ENCODE measurements at regions not wholly inside any gene's neighbourhood (a gene's known extent, or its start where the extent isn't known, plus 50 kb on each side); places are given as distances from the start of the nearest gene placed in this dataset.

DNA sequence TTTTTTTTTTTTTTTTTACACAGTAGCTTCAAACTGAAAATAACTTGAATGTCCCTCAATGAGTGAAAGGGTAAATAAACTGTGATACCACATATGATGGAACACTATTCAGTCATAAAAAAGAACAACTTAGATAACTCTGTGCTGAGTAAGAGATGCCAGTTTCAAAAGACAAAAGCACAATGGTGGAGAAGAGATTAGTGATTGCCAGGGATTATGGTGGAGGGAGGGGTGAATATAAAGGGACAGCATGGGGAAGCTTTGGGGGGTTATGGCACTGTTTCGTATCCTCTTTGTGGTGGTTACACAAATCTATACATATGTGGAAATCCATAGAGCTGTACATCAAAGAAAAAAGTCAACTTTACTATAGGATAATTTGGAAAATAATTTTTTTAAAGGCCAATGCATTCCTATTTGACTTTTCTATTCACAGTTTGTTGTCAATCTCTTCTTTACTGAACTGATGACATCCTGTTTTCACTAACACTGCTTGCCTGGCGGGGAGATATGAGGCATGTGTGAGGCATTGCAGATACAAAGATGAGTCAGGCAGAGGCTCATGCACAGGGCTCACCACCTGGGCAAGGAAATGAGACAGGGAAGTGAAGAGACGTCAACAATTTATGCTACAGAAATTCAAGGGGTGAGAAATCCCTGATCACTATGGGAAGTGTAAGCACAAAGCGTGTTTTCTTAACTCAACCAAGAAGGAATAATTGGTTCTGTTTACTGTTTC, 302.7 kb downstream of the DUSP10 start:
- ATAC-seq (no peak), DNase-seq (ENCODE audit: missing footprints) (no peak)
- intact Hi-C loops (cut with DNase I), result loop anchor here (5.0 to 10.0 kb wide), 4 partner anchors 172 to 627 kb away; no protein-coding TSS in a partner anchor

DNA sequence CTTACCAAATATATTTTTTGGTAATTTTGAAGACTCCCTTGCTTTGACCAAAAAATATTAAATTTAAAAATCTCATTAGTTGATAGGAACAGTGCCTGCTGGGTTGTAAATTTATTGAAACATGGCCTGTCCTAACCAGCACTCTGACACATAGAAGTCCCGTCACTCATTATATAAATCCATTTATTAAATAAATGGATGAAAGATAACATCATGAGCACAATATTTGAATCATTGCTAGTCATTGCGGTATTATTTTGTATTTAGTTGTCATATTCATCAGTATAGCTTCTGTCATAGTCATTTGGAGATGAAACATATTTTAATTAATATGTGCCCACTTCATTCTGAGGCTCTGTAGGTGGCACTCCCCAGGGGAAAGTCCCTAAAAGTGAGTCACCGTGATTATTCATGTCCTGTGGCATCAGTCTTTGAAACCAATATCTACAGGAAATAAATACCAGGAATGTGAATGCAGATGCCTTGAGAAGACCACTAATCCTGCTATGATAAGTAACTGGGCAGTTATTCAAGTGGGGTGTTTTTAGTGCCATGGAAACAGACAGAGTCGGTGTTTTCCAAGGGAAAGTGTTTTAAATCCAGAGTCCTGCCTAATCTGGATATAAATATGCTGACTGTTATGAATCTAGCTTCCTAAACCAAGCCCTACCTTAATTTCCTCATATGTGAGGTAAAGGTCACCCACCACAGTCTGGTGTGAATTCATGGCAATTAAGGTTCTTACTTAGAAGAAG, 302.0 kb downstream of the DUSP10 start:
- intact Hi-C loops (cut with DNase I), result loop anchor here (5.0 to 10.0 kb wide), 4 partner anchors 173 to 628 kb away; no protein-coding TSS in a partner anchor
- DNase-seq (ENCODE audit: missing footprints) (no peak), ATAC-seq (no peak)

DNA sequence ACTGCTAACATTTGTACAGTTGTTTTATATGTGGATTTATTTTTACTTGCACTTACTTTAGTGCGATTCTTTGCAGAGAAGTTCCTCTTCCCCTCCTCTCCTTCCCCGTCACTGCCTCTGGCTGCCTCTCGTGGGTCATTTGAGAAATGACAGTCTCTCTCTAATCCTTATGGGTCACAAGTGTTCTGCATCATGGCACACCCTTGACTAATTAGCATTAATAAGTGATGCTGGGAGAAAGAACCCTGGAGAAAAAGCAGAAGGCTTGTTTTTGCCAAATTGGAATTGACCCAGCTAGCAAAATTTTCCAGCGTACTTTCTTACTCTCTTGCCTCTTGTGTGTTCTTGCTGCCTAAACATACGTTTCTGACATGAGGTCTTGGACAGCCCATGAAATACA, 301.2 kb downstream of the DUSP10 start:
- DNase-seq (ENCODE audit: missing footprints) (no peak), ATAC-seq (peak; percentile 72)
- intact Hi-C loops (cut with DNase I), result no loop called here

DNA sequence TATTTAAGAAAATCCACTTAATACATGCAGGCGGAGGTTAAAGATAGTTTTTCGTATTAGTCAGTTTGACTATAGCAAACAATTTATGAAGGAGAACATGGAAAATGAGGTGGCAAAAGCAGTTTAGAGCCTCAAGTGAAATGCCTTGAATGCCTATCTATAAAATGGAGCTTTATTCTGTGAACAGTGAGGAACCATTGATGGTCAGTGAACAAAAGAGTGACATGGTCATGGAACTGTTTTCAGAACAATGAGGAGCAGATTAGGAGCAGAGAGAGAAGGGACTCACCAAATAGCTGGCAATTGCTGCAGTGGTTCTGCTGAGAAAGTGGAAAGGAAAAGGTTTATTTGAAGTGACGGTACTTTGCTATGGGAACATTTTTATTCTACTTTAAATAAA, 299.8 kb downstream of the DUSP10 start:
- DNase-seq (ENCODE audit: missing footprints) (no peak), ATAC-seq (no peak)
- intact Hi-C loops (cut with DNase I), result no loop called here

DNA sequence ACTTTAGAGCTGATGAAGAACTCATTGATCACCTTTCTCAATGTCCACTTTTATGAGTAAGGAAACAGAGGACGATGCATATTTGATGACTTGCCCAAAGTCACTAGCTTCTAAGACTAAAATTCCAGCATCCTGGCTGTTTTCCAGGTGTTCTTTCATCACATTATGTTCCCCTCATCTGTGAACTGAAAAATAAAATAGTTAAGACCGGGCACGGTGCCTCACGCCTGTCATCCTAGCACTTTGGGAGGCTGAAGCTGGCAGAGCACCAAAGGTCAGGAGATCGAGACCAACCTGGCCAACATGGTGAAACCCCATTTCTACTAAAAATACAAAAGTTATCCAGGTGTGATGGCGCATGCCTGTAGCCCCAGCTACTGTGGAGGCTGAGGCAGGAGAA, 297.5 kb downstream of the DUSP10 start:
- DNase-seq (ENCODE audit: missing footprints) (peak; percentile 58), ATAC-seq (no peak)
- intact Hi-C loops (cut with DNase I), result no loop called here

DNA sequence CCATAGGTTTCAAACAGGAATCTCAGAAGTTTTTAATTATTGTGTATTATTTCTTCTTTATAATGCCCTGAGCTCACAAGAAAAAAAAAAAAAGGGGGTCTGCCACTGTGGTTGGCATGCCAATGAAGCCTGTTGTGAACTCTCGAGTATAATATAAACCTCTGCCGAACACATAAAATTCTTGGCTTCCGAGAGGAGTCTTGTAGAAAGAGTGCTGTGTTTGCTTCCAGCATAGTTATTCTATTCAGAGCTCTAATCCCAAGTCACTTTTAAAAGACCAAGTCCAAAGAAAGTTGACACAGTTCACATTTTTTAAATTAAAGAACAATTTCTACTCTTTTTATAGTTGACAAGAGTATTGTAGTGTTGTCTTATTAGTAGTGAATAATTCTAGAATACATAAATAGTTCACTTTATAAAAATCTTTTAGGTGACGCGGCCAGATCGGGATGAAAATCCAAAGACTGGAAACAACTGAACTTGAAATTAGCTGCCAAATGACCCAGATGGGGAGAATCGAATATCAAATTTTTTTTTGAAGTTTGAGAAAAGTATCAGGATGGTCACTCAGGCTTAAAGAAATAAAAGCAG, 293.2 kb downstream of the DUSP10 start:
- ATAC-seq (no peak), DNase-seq (ENCODE audit: missing footprints) (no peak)
- intact Hi-C loops (cut with DNase I), result no loop called here

DNA sequence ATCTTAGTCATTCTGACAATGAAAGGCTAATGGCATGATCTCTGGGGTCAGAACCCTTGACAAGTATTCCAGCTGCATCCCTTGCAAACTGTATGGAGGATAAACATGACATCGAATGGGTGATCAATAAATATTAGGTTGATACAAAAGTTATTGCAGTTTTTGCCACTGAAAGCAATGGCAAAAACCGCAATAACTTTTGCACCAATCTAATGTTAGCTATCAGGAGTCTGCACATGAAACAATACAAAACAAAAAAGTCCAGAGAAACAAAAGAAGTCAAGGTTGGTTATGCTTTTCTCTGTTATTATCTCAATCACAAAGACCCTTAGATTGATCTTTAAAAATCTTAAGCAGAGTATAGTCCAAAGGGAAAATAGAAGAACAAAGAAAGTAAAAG, 292.7 kb downstream of the DUSP10 start:
- intact Hi-C loops (cut with DNase I), result no loop called here
- ATAC-seq (no peak), DNase-seq (ENCODE audit: missing footprints) (no peak)

DNA sequence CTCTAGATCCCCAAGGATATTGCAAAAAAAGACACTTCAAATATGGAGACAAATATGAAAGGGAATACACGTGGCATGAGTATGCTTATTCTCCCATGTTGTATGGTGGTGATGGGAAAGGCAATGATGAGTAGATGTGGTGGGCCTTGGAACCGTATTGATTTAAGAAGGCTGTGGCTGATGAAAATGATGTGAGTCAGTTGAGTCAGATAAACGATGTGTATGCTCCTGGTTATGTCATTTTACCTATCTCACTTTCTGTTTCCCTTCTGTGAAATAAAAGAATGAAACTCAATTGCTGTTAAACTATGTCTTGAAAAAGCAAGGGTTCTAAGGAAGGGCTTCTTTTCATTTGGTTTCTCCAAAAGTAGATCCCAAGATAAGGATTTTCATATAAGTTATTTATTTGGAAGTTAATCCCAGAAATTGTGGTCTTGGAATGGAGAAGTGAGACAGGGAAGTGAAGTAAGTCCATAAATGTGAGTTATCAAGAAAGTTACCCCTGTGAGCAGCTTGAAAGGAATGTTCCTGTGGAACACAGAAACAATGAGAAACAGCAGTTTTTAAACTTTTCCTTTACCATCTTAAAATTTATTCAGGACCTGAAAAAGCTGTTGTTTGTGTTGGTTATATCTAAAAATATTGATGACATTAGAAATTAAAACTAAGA, 292.0 kb downstream of the DUSP10 start:
- no peak for ATAC-seq
- intact Hi-C loops (cut with DNase I), result no loop called here
- DNase-seq (ENCODE audit: missing footprints), result no peak

DNA sequence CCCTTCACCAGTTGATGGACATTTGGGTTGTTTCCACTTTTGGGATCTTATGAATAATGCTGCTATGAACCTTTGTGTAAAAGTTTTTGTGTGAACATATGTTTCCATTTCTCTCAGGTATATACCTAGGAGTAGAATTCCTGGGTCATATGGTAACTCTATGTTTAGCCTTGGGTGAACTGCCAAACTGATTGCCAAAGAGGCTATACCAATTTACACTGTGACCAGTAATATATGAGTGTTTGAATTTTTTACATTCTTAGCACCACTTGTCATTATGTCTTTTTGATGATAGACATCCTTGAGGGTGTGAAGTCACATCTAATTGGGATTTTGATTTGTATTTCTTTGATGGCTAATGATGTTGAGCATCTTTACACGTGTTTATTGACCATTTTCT, 290.1 kb downstream of the DUSP10 start:
- intact Hi-C loops (cut with DNase I), result no loop called here
- ATAC-seq (no peak), DNase-seq (ENCODE audit: missing footprints) (no peak)

DNA sequence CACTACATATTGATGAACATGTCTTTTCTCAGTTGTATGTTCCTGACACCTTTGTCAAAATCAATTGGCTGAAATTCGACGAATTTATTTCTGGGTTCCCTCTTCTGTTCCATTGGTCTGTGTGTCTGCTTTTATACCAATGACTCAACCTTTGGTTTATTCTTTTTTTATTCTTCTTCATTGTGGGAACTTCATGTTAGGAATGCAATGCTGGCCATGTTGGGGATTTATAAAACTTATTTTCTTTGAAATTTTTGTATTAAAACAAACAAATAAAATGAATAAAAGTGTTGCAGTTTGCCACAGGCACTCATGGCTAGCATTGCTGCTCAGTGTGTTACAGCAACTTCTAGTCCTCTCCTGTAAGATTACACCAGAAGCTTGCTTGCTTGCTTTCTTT, 287.8 kb downstream of the DUSP10 start:
- ATAC-seq, result no peak
- DNase-seq (ENCODE audit: missing footprints), result no peak
- intact Hi-C loops (cut with DNase I), result no loop called here

DNA sequence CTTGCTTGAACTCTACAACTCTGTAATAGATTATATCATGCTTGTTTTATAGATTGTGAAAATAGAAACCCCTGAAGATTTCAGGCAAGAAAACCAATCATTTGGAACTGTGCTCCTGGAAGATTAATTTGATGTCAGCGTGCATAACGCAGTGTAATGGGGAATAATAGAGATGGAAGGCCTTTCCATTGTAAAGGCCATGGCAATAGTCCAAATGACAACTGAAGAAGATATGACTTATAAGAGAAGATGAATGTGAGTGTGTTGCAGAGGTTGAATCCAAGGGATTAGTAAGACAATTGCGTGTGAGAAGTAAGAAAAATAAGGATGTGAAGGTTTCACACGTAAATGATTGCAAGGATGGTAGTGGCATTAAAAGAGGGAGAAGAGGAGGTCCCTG, 285.0 kb downstream of the DUSP10 start:
- intact Hi-C loops (cut with DNase I), result no loop called here
- no peak for ATAC-seq
- no peak for DNase-seq (ENCODE audit: missing footprints)

DNA sequence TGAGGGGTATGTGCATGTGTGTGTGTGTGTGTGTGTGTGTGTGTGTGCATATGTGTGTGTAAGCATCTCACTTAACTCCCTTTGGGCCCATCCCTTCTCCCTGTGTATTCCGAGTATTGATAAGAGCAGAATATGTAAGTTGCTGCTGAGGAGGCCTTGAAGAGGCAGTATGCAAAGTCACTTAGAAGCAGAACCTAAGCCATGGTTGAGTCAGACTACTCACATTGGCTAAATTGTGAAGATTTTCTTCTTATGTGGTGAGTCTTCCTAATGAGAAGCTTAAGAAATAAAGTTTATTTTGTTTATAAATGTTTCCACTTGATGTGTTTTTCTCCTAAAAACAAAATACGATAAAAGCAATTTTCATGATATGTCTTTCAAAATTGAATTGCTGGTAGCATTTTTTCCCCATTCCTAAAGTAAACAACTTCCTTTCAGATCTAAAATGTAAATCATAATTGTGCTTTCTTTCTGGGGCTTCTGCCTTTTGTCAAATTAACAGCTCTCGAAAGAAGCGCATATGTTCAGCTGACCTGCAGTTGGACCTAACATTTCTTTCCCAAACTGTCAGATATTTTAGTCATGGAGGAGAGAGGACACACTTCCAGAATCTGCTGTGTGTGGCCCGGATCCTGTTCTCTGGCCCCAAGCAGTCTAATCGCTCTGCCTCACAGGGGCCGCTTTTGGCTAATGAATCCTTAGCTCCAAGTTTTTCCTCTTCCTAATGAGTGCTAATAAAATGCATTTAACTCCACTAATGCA, 284.0 kb downstream of the DUSP10 start:
- ATAC-seq (peak; percentile 74), DNase-seq (ENCODE audit: missing footprints) (no peak)
- intact Hi-C loops (cut with DNase I), result no loop called here

DNA sequence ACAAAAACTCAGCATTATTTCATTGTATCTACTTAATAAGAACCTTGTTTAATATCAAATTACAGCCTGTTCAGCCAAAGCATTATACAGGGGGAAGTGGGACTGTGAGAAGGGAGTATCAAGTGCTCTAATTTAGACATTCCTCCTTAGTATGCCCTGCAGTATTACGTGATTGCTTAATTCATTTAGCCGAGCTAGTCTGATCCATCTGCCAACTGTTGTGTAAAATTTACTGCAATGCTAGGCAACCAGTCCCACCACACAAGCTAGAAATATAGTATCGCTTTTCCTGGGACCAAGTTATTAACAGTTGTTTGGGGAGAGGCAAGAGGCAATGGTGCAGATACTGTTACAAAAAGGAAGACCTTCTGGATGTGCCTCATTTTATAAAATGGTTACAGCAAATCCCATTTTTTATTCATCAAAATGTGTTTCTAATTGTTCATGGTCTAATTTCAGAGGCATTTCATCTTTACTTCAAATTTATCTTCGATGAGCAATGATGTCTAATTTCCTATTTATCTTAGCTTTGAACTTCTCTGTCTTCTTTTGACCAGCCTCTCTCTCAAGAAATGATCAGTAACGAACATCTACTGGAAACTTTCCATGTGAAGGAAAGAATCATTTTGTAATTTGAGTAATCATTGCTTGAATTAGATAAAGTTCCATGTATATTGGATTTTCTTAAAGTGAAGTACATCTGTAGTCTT, 283.3 kb downstream of the DUSP10 start:
- no peak for DNase-seq (ENCODE audit: missing footprints)
- peak; percentile 95 for ATAC-seq
- intact Hi-C loops (cut with DNase I), result no loop called here

DNA sequence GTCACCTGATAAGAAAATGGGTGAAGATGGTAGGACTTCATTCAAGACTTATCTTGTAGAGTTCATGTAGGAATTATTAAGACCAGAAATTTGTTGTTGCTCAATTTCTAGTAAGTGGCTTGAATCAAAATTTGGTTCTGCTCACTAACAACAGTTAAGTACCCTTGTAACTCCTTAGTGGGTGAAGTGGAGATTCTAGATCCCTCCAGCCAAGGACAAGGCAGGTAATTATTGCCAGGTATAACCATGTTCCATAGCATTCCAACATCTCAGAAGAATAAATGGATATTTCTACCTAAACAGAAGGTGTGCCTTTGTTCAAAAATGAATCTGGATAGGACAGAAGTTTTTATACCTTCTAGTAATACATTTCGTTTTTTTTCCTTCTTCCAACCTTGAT, 282.3 kb downstream of the DUSP10 start:
- ATAC-seq (no peak), DNase-seq (ENCODE audit: missing footprints) (no peak)
- intact Hi-C loops (cut with DNase I), result no loop called here

DNA sequence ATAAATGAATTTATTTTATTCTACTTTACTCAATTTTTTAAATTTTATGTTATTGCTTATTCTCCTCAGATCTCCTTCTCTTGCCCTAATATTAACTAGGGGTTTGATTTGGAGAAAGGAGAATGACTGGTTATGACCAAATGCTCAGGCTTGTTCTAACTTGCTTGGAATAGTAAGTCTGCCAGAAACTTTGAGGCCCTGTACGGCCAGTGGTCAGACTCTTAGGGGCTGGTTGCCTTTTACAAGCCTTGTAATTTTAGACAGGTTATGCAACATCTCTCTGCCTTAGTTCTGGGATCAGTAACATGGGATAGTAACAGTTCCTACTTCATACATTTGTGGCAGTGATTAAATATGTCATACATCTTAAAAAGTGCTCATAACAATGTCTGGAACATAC, 279.5 kb downstream of the DUSP10 start:
- intact Hi-C loops (cut with DNase I), result no loop called here
- ATAC-seq (no peak), DNase-seq (ENCODE audit: missing footprints) (no peak)

DNA sequence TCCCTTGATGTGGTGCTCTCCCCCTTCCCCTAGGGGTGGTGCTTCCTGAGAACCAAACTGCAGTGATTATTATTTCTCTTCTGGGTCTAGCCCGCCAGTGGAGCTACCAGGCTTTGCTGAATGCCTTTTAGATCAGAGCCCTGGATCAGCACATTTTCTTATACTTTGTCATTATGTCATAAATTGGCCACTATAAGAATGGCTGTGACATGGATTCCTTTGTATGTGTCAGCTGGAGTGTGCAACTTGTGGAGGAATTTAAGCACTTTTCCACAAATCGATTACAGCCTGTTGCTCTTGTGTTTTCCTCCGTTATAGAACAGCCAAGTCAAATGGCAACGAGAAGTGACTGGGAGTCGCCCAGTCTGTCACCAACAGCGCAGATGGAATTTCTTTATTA, 273.3 kb downstream of the DUSP10 start:
- intact Hi-C loops (cut with DNase I), result no loop called here
- DNase-seq (ENCODE audit: missing footprints) (no peak), ATAC-seq (no peak)

DNA sequence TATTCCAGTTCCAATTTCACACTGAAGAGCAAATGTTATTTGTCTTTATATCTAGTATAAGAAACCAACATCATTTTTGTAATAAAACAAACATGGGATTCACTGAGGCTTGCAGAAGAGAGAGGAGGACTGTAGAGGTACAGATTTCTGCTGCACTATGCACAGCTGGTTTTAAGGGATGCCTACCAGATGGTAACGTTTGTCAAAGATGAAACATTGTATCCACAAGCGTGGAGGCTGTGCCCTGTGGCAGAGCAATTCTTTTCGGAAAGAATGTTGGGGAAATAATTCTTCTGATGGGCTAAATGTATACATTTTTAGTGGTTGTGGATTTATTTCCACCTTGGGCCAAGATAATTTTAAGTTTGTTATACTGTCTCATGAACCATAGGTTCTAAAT, 272.4 kb downstream of the DUSP10 start:
- intact Hi-C loops (cut with DNase I), result no loop called here
- no peak for DNase-seq (ENCODE audit: missing footprints)
- ATAC-seq, result no peak

DNA sequence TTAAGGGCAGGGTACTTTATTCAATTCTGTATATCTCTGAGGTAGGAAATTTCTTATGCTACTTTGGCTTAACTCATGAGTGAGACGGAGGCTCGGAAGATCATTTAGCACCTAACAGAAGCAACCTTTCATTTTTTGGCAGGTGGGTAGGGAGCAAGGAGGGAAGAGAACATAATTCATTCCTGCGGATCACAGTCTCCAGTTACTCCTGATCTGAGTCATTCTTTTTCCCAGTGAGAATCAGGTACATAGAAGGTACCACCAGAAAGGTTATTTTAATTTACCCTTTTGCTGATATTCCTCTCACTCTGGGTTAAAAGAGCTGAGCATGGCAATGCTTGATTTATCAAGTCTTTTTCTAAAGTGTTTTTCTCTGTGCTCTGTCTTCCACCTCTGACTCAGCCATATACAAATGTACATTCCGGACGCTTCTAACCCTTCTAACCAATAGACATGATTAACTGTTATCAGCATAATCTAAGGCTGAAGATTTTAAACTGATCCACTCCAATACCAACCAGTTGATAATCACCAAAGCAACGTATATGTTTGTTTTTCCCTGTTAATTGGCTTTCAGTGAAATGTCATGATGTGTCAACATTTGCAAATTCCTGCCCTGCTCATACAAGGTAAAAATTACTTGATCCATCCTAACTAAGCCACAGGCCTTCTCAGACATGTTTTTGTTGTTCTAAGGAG, 271.7 kb downstream of the DUSP10 start:
- ATAC-seq (no peak), DNase-seq (ENCODE audit: missing footprints) (no peak)
- intact Hi-C loops (cut with DNase I), result no loop called here
